ENCODE measurements at regions not wholly inside any gene's neighbourhood (a gene's known extent, or its start where the extent isn't known, plus 50 kb on each side); places are given as distances from the start of the nearest gene placed in this dataset.

DNA sequence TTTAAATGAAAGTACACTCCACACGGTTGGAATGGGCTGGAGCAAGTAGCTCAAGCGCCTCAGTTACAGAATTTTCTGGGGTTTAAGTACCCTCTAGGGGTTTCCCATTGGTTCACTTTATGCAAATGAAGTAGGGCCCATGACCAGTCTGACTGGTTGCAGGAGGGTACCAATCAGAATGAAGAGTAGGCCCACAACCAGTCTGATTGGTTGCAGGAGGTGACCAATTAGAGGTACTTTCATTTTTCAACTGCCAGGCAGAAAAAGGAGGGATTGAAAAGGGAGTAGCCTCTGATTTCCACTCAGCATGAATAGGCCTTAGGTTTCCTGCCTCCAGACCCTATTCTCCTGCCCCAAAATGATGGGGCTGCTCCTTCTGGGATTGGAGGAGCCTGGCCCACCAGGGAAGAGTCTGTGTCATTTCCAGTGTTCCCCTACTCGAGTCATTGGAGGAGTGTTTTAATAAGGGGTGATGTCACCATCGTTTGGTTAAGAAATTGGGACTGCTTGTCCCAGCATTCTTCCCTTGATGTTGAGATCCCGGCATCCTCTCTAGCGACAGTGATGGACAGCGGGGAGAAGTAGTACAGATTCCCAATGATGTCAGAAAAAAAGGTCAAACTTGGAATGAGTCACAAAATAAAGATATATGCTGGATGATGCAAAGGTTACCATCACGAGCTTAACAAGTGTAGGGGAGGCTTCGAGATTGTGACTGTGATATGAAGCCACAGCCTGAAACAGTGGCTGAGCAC is 210.4 kb downstream of the SH3BP4 start:
- H3K79me1 ChIP-seq (ENCODE audit: low read length): no peaks in the 10 kb centered on the region
- H4K12ac ChIP-seq (ENCODE audit: low read depth, low read length): no peak overlapping the region
- H2BK120ac ChIP-seq (ENCODE audit: insufficient read depth, low read length, poor library complexity): no peak overlapping the region
- H3K18ac ChIP-seq (ENCODE audit: low read length): no peak overlapping the region
- H4K91ac ChIP-seq (ENCODE audit: low read depth, low read length): no peak overlapping the region
- H2AFZ ChIP-seq (ENCODE audit: insufficient read depth, low read length, poor library complexity): no peak overlapping the region
- no peaks in the 10 kb centered on the region for H3K79me2 ChIP-seq (ENCODE audit: control insufficient read depth, insufficient read depth, low read length, poor library complexity)
- H3K4me2 ChIP-seq (ENCODE audit: low read length): no peak overlapping the region
- H4K8ac ChIP-seq (ENCODE audit: low read depth, low read length): no peak overlapping the region
- no peak overlapping the region for H3K14ac ChIP-seq (ENCODE audit: low read length)
- no peak overlapping the region for H3K9ac ChIP-seq (ENCODE audit: low read length)
- no peak for DNase-seq
- no peak overlapping the region for H2AK5ac ChIP-seq (ENCODE audit: low read length)
- no peak overlapping the region for H3K4ac ChIP-seq (ENCODE audit: low read depth, low read length)
- no peaks in the 10 kb centered on the region for H3K4me1 ChIP-seq (ENCODE audit: control insufficient read depth in 1 of 2, insufficient read depth in 2 of 2, low read length in 2 of 2)
- no peak overlapping the region for H3K27ac ChIP-seq (ENCODE audit: low read depth, low read length)
- no peak overlapping the region for H2BK5ac ChIP-seq (ENCODE audit: low read depth, low read length, poor library complexity)
- H3K27me3 ChIP-seq (ENCODE audit: insufficient read depth, low read length): no peaks in the 10 kb centered on the region
- WGBS (ENCODE audit: extremely low coverage, insufficient coverage, insufficient read length): no CpG with 5 or more reads among the region's 9 CpGs
- no peak overlapping the region for H3K4me3 ChIP-seq (ENCODE audit: low read depth, low read length)
- H3K9me3 ChIP-seq (ENCODE audit: insufficient read depth, low read depth, low read length): peaks cover 5% of the 10 kb centered on the region
- H3K36me3 ChIP-seq (ENCODE audit: control insufficient read depth in 1 of 2, insufficient read depth in 2 of 2, low read length in 2 of 2): no peaks in the 10 kb centered on the region
- H2BK12ac ChIP-seq (ENCODE audit: low read length): no peak overlapping the region
- no peak overlapping the region for H3K23ac ChIP-seq (ENCODE audit: low read length)

DNA sequence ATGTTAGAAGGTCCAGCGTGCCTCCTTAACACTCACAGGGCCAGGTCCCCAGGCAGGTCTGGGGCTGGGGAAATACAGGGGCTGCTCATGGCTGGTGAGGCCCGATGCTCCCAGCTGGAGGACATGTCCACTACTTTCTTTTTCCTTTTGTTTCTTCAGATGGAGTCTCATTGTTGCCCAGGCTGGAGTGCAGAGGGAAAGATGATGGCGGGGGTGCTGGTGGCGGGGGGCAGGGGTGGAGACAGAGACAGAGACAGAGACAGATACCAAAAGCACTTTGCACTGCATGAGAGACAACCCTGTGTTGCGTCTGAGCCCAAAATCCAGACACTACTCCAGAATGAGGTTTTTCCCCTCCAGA is 211.0 kb downstream of the SH3BP4 start:
- no peak overlapping the region for H3K4me3 ChIP-seq (ENCODE audit: low read depth, low read length)
- H4K91ac ChIP-seq (ENCODE audit: low read depth, low read length): no peak overlapping the region
- no peak overlapping the region for H2AFZ ChIP-seq (ENCODE audit: insufficient read depth, low read length, poor library complexity)
- no CpG with 5 or more reads among the region's 5 CpGs for WGBS (ENCODE audit: extremely low coverage, insufficient coverage, insufficient read length)
- no peaks in the 10 kb centered on the region for H3K4me1 ChIP-seq (ENCODE audit: control insufficient read depth in 1 of 2, insufficient read depth in 2 of 2, low read length in 2 of 2)
- H3K14ac ChIP-seq (ENCODE audit: low read length): no peak overlapping the region
- no peak overlapping the region for H3K23ac ChIP-seq (ENCODE audit: low read length)
- no peak overlapping the region for H3K18ac ChIP-seq (ENCODE audit: low read length)
- H3K27ac ChIP-seq (ENCODE audit: low read depth, low read length): no peak overlapping the region
- peaks cover 5% of the 10 kb centered on the region for H3K9me3 ChIP-seq (ENCODE audit: insufficient read depth, low read depth, low read length)
- H4K8ac ChIP-seq (ENCODE audit: low read depth, low read length): no peak overlapping the region
- H2BK120ac ChIP-seq (ENCODE audit: insufficient read depth, low read length, poor library complexity): no peak overlapping the region
- no peaks in the 10 kb centered on the region for H3K36me3 ChIP-seq (ENCODE audit: control insufficient read depth in 1 of 2, insufficient read depth in 2 of 2, low read length in 2 of 2)
- no peak overlapping the region for H3K9ac ChIP-seq (ENCODE audit: low read length)
- no peak overlapping the region for H2BK12ac ChIP-seq (ENCODE audit: low read length)
- H4K12ac ChIP-seq (ENCODE audit: low read depth, low read length): no peak overlapping the region
- no peak overlapping the region for H2BK5ac ChIP-seq (ENCODE audit: low read depth, low read length, poor library complexity)
- H3K4ac ChIP-seq (ENCODE audit: low read depth, low read length): no peak overlapping the region
- no peaks in the 10 kb centered on the region for H3K79me2 ChIP-seq (ENCODE audit: control insufficient read depth, insufficient read depth, low read length, poor library complexity)
- DNase-seq: no peak
- no peak overlapping the region for H3K4me2 ChIP-seq (ENCODE audit: low read length)
- H3K27me3 ChIP-seq (ENCODE audit: insufficient read depth, low read length): no peaks in the 10 kb centered on the region
- H3K79me1 ChIP-seq (ENCODE audit: low read length): no peaks in the 10 kb centered on the region
- no peak overlapping the region for H2AK5ac ChIP-seq (ENCODE audit: low read length)

DNA sequence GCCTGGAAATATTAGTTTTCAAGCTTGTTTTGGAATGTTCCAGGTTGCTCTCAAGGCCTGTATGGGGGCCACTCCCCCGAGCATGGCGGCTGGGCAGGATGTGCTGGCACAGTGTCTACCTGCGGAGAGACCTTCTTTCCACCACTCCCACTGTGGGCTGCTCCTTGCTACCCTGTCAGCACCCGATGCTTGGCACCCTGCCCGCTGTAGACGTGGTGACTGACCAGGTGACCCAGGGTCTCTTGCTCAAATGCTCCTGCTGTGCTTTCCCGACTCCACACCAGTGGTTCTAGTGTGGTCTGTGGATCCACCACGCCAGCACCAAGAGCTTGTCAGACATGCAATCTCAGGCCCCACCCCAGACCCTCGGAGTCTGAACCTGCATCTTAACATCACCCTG is 213.3 kb downstream of the SH3BP4 start:
- H2BK5ac ChIP-seq (ENCODE audit: low read depth, low read length, poor library complexity): no peak overlapping the region
- no peaks in the 10 kb centered on the region for H3K79me1 ChIP-seq (ENCODE audit: low read length)
- H3K14ac ChIP-seq (ENCODE audit: low read length): no peak overlapping the region
- no peak overlapping the region for H3K27ac ChIP-seq (ENCODE audit: low read depth, low read length)
- H3K4me1 ChIP-seq (ENCODE audit: control insufficient read depth in 1 of 2, insufficient read depth in 2 of 2, low read length in 2 of 2): peaks cover 0 to 4% of the 10 kb centered on the region in 2 experiments
- peaks cover 7% of the 10 kb centered on the region for H3K9me3 ChIP-seq (ENCODE audit: insufficient read depth, low read depth, low read length)
- H3K27me3 ChIP-seq (ENCODE audit: insufficient read depth, low read length): no peaks in the 10 kb centered on the region
- no peak overlapping the region for H4K8ac ChIP-seq (ENCODE audit: low read depth, low read length)
- no peak overlapping the region for H4K12ac ChIP-seq (ENCODE audit: low read depth, low read length)
- no peak for DNase-seq
- no peaks in the 10 kb centered on the region for H3K79me2 ChIP-seq (ENCODE audit: control insufficient read depth, insufficient read depth, low read length, poor library complexity)
- no peak overlapping the region for H3K9ac ChIP-seq (ENCODE audit: low read length)
- H3K36me3 ChIP-seq (ENCODE audit: control insufficient read depth in 1 of 2, insufficient read depth in 2 of 2, low read length in 2 of 2): no peaks in the 10 kb centered on the region
- H3K4ac ChIP-seq (ENCODE audit: low read depth, low read length): no peak overlapping the region
- no peak overlapping the region for H2BK12ac ChIP-seq (ENCODE audit: low read length)
- H2AFZ ChIP-seq (ENCODE audit: insufficient read depth, low read length, poor library complexity): no peak overlapping the region
- H3K18ac ChIP-seq (ENCODE audit: low read length): no peak overlapping the region
- no peak overlapping the region for H3K23ac ChIP-seq (ENCODE audit: low read length)
- H2BK120ac ChIP-seq (ENCODE audit: insufficient read depth, low read length, poor library complexity): no peak overlapping the region
- no peak overlapping the region for H3K4me2 ChIP-seq (ENCODE audit: low read length)
- no CpG with 5 or more reads among the region's 9 CpGs for WGBS (ENCODE audit: extremely low coverage, insufficient coverage, insufficient read length)
- H2AK5ac ChIP-seq (ENCODE audit: low read length): no peak overlapping the region
- no peak overlapping the region for H4K91ac ChIP-seq (ENCODE audit: low read depth, low read length)
- no peak overlapping the region for H3K4me3 ChIP-seq (ENCODE audit: low read depth, low read length)

DNA sequence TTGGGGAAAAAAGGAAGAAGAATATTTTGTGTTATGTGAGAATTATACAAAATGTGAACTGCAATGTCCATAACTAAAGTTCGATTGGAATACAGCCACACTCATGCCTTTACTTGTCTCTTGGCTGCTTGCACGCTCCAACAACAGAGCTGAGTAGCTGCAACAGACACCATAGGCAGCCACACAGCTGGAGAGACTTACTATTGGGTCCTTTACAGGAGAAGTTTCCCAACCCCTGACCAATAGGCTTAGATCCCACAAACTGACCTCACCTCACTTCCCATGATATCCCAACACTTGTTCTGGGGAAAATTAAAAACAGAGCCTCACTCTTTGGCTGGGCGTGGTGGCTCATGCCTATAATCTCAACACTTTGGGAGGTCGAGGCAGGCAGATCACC is 213.8 kb downstream of the SH3BP4 start:
- no peak overlapping the region for H4K12ac ChIP-seq (ENCODE audit: low read depth, low read length)
- H3K4me1 ChIP-seq (ENCODE audit: control insufficient read depth in 1 of 2, insufficient read depth in 2 of 2, low read length in 2 of 2): peaks cover 3 to 7% of the 10 kb centered on the region in 2 experiments
- H3K79me1 ChIP-seq (ENCODE audit: low read length): no peaks in the 10 kb centered on the region
- no peak overlapping the region for H3K4me3 ChIP-seq (ENCODE audit: low read depth, low read length)
- no peaks in the 10 kb centered on the region for H3K27me3 ChIP-seq (ENCODE audit: insufficient read depth, low read length)
- H4K91ac ChIP-seq (ENCODE audit: low read depth, low read length): no peak overlapping the region
- H2BK5ac ChIP-seq (ENCODE audit: low read depth, low read length, poor library complexity): no peak overlapping the region
- H2BK12ac ChIP-seq (ENCODE audit: low read length): no peak overlapping the region
- H3K9ac ChIP-seq (ENCODE audit: low read length): no peak overlapping the region
- H3K14ac ChIP-seq (ENCODE audit: low read length): no peak overlapping the region
- H2BK120ac ChIP-seq (ENCODE audit: insufficient read depth, low read length, poor library complexity): no peak overlapping the region
- no peak overlapping the region for H3K18ac ChIP-seq (ENCODE audit: low read length)
- no peak overlapping the region for H3K27ac ChIP-seq (ENCODE audit: low read depth, low read length)
- H2AK5ac ChIP-seq (ENCODE audit: low read length): no peak overlapping the region
- H3K4me2 ChIP-seq (ENCODE audit: low read length): no peak overlapping the region
- no peak overlapping the region for H3K23ac ChIP-seq (ENCODE audit: low read length)
- H3K79me2 ChIP-seq (ENCODE audit: control insufficient read depth, insufficient read depth, low read length, poor library complexity): no peaks in the 10 kb centered on the region
- DNase-seq: no peak
- no peak overlapping the region for H2AFZ ChIP-seq (ENCODE audit: insufficient read depth, low read length, poor library complexity)
- H3K4ac ChIP-seq (ENCODE audit: low read depth, low read length): no peak overlapping the region
- H3K36me3 ChIP-seq (ENCODE audit: control insufficient read depth in 1 of 2, insufficient read depth in 2 of 2, low read length in 2 of 2): no peaks in the 10 kb centered on the region
- WGBS (ENCODE audit: extremely low coverage, insufficient coverage, insufficient read length): no CpG with 5 or more reads among the region's 4 CpGs
- peaks cover 7% of the 10 kb centered on the region for H3K9me3 ChIP-seq (ENCODE audit: insufficient read depth, low read depth, low read length)
- no peak overlapping the region for H4K8ac ChIP-seq (ENCODE audit: low read depth, low read length)

Measured in trophoblast cell (in vitro differentiated cells and primary cell).